ENCODE measurements at regions not wholly inside any gene's neighbourhood (a gene's known extent, or its start where the extent isn't known, plus 50 kb on each side); places are given as distances from the start of the nearest gene placed in this dataset.
"Not testable (repeated sequence)": the region's sequence is repeated elsewhere in the genome, so short reads cannot be mapped to it uniquely, and the experiment has no call there.

DNA sequence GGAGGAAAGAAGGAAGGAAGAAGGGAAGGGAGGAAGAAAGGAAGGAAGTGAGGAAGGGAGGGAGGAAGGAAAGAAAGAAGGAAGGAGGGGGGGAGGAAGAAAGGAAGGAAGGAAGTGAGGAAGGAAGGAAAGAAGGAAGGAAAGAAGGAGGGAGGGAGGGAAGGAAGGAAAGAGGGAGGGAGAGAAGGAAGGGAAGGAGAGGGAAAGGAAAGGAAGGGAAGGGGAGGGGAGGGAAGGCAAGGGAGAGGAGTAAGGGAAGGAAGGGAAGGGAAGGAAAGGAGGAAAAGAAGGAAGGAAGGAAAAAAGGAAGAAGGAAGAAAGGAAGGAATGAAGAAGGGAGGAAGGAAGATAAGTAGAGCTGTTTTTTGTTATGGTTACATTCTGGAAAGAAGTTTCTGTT, 141.2 kb downstream of the LRRC3B start:
- intact Hi-C loops (cut with DNase I): no loop called here
- no peak for DNase-seq (ENCODE audit: missing footprints)
- ATAC-seq: no peak

DNA sequence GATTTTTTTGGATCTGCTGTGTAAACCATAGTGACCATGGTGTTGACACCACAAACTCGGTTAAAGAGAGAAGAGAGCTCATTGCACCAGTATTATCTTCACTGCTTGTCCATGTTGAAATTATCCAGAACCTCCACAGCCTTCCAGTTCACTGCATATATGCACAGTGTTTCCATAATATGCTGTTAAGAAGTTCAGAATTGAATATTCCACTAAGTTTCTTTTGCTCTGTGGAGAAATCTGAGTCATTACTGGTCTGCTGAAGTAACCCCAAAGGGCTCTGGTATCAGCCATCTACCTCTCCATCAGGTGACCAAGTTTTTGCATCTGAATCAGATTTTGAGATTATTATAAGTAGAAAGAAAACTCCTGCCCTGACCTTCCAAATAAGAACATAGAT, 143.5 kb downstream of the LRRC3B start:
- DNase-seq (ENCODE audit: missing footprints): no peak
- intact Hi-C loops (cut with DNase I): no loop called here

DNA sequence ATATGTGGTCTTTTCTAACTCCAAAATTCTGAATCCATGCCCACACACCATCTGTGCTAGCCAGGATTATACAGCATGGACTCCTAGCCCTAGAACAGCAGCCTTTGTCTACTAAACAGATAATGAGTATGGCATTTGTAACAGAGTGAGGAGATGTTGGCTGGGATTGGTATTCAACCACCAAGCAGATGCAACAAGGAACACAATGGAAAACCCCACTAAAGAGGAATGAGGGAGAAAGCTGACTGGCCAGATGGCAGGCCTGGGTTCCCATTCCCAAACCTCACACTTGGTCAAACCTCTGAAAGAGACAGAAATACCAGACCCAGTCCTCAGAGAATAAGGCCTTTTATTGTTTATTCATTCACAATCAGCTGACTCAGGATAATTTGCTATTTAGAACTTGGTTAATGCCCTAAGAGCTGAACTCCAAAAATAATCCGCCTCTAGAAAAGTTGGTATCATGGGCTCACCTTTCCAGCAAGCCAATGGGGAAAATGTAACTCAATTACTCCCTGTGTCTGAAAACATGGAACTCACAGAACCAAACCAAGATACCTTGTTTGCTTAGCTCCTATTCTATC, 145.6 kb downstream of the LRRC3B start:
- ATAC-seq (no peak), DNase-seq (ENCODE audit: missing footprints) (no peak)
- intact Hi-C loops (cut with DNase I): no loop called here

More for the DNA sequence above, 143.5 kb downstream of the LRRC3B start:
- no peak for ATAC-seq

GRCh38 chr3:26799679-26800317, 177.2 kb downstream of the LRRC3B start:
- DNase-seq (ENCODE audit: missing footprints) (no peak), ATAC-seq (no peak)
- intact Hi-C loops (cut with DNase I): no loop called here

GRCh38 chr3:26807272-26807671, 184.7 kb downstream of the LRRC3B start:
- intact Hi-C loops (cut with DNase I): no loop called here
- DNase-seq (ENCODE audit: missing footprints) (no peak), ATAC-seq (no peak)

- intact Hi-C loops (cut with DNase I): no loop called here
- ATAC-seq (no peak), DNase-seq (ENCODE audit: missing footprints) (no peak)
Measured at GRCh38 chr3:26825454-26825853, 202.9 kb downstream of the LRRC3B start.

- intact Hi-C loops (cut with DNase I): no loop called here
- no peak for DNase-seq (ENCODE audit: missing footprints)
Measured at GRCh38 chr3:26827169-26827568, 204.6 kb downstream of the LRRC3B start.

DNA sequence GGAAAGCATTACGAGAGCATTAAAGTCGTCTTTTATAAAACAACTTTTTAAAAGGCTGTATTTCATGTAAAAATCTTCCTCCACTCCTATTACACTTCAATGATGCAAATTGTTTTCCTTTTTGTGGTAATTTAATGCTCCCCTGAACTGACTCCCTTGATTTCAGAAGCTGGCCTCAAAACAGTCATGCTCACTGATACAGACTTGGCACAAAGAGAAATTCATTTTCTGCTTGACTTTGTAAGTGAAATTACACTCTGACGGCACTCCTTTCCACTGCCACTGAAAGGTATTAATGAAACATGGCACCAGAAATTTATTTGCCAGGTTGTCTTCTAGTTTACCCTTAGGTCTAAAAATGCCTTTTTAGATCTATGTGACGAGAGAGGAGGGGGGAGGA, 215.5 kb downstream of the LRRC3B start:
- DNase-seq (ENCODE audit: missing footprints) (no peak), ATAC-seq (no peak)
- intact Hi-C loops (cut with DNase I): no loop called here

More at GRCh38 chr3:26827169-26827568, 204.6 kb downstream of the LRRC3B start:
- ATAC-seq: no peak

DNA sequence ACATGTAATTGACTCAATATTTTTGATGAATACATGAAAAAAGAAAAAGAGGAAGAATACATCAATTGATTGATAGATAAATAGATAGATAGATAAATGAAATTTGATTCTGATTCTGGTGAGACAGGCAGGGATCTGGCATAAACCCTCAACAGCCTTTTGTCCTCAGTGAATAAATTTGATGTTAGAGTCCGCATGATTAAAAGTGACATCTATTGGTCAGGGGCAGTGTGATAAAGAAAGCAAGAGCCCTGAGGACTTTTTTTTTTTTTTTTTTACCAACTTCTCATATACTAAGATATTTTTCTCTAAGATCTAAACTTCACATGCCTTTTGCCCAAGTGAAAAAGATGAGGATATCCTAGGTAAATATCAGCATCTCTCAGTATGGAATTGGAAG, 216.4 kb downstream of the LRRC3B start:
- ATAC-seq: no peak

GRCh38 chr3:26840272-26840870, 217.8 kb downstream of the LRRC3B start:
- intact Hi-C loops (cut with DNase I): no loop called here
- ATAC-seq (no peak), DNase-seq (ENCODE audit: missing footprints) (no peak)

More for the DNA sequence above, 216.4 kb downstream of the LRRC3B start:
- no peak for DNase-seq (ENCODE audit: missing footprints)
- intact Hi-C loops (cut with DNase I): no loop called here

- intact Hi-C loops (cut with DNase I): no loop called here
- no peak for ATAC-seq
Measured at GRCh38 chr3:26845194-26845593, 222.6 kb downstream of the LRRC3B start.

DNA sequence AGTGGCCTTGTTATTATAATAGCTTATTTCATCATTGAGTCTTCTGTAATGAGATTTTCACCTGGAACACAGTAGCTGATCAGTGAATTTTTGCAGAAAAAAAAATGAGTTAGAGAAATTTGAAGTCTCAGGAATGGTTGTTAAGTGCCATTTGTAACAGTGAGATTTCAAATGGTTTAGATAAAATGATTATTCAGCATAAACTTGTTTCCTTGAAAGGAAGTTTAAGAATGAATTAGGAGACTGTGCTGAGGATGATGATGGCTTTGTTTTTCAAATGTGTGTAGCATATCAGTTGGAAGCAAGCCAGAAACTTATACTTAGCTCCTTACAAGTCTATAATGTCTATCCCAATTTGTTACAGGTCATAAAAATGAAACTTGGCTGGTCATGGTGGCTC, 225.1 kb downstream of the LRRC3B start:
- no peak for ATAC-seq
- intact Hi-C loops (cut with DNase I): no loop called here
- no peak for DNase-seq (ENCODE audit: missing footprints)

More at GRCh38 chr3:26845194-26845593, 222.6 kb downstream of the LRRC3B start:
- DNase-seq (ENCODE audit: missing footprints): no peak

GRCh38 chr3:26894443-26894842, 271.9 kb downstream of the LRRC3B start:
- DNase-seq (ENCODE audit: missing footprints): no peak
- intact Hi-C loops (cut with DNase I): no loop called here
- ATAC-seq: no peak

GRCh38 chr3:26915208-26915607, 292.6 kb downstream of the LRRC3B start:
- intact Hi-C loops (cut with DNase I): no loop called here
- ATAC-seq: no peak
- DNase-seq (ENCODE audit: missing footprints): no peak

DNA sequence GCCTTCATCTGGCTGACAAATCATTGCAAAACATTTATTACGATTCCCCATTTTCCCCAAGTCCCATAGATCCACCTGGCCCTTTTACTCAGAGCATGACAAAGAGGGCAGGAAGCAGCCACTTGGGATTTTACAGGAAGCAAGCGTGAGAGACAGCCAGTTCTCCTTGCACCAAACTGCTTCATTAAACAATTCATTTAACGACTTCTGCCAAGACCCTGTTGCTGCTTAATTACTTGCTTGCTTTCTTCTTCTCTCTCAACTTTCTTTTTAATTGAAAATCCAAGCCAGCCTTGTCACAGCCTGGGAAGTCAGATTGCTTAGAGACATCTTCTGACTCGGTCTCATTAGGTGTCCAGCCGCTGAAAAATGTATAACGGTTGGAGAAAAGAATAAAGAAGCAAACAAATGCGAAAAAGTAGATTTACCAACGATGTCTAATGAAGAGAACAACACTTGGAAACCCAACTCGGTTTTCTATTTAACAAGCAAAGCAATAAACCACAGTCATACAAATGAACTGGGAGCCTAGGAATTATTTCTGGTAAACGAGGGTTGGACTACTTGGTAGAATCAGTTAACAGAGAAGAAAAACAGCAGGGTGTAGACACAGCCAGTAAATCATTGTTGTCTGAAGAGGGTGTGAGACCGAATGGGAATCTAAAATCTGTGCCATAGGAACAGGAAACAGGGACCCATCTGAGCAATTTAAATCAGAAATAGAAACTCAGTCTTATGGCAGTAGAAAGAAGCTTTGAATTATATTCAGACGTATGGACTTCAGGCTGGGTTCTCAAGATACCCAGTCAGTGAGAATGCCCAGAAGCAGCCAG, 298.3 kb downstream of the LRRC3B start:
- intact Hi-C loops (cut with DNase I): no loop called here
- no peak for DNase-seq (ENCODE audit: missing footprints)
- ATAC-seq: peak; percentile 70

- intact Hi-C loops (cut with DNase I): no loop called here
- DNase-seq (ENCODE audit: missing footprints) (no peak), ATAC-seq (no peak)
Measured at GRCh38 chr3:26931896-26932295, 309.3 kb downstream of the LRRC3B start.

DNA sequence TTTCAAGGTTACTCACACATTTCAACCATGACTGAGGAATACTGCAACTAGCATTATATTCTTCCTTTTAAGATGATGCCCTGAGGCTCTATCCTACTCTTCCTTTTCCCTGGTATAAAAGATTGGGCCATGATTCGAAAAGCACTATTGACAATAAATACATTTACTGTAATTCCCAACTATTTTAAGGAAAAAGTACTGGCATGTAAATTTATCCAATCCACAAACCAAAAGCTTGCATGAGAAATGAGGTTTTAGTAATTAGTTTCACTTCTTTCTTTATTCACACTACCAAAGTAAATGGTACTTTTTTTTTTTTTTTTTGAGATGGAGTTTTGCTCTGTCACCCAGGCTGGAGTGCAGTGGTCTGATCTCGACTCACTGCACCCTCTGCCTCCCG, 310.2 kb downstream of the LRRC3B start:
- intact Hi-C loops (cut with DNase I): no loop called here
- no peak for ATAC-seq

DNA sequence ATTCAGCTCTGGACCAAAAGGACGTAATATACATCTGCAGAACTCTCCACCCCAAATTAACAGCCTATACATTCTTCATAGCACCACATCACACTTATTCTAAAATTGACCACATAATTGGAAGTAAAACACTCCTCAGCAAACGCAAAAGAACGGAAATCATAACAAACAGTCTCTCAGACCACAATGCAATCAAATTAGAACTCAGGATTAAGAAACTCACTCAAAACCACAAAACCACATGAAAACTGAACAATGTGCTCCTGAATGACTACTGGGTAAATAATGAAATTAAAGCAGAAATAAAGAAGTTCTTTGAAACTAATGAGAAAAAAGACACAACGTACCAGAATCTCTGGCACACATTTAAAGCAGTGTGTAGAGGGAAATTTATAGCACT, 322.9 kb downstream of the LRRC3B start:
- ATAC-seq; intact Hi-C loops (cut with DNase I); DNase-seq (ENCODE audit: missing footprints): not testable (repeated sequence)

More for the DNA sequence above, 310.2 kb downstream of the LRRC3B start:
- no peak for DNase-seq (ENCODE audit: missing footprints)

- no peak for ATAC-seq
- no peak for DNase-seq (ENCODE audit: missing footprints)
- intact Hi-C loops (cut with DNase I): no loop called here
Measured at GRCh38 chr3:26960382-26960781, 337.8 kb downstream of the LRRC3B start.

Measured in Right ventricle myocardium inferior (tissue), 1 donor.